GM12891 (cell line): ENCODE measurements at regions not wholly inside any gene's neighbourhood (a gene's known extent, or its start where the extent isn't known, plus 50 kb on each side); places are given as distances from the start of the nearest gene placed in this dataset.

Source experiments
- DNase-seq: peaks from one replicate; pipeline ENCODE4 v3.0.0; 2011; ENCODE audit warnings: low spot score; ENCODE audit not compliant: insufficient read length
- FAIRE-seq: peaks from 2 replicates; lab custom pipeline; 2011; peaks lifted over from hg19 to GRCh38; lab: Jason Lieb, UNC
- PAX5 ChIP-seq: IDR thresholded peaks from 2 replicates; pipeline ENCODE4 v1.6.1; 2011; ENCODE audit warnings: low read length, moderate library complexity, mild to moderate bottlenecking; ENCODE audit not compliant: insufficient read depth, severe bottlenecking
- POLR2A ChIP-seq: IDR thresholded peaks from 2 replicates; pipeline ENCODE4 v1.6.1; 2011; ENCODE audit warnings: low read depth, low read length, control low read depth
- POLR2AphosphoS5 ChIP-seq: IDR thresholded peaks from 2 replicates; pipeline ENCODE4 v1.6.1; 2011; ENCODE audit warnings: low read depth, low read length, control low read depth
- POU2F2 ChIP-seq: IDR thresholded peaks from 2 replicates; pipeline ENCODE4 v1.6.1; 2011; ENCODE audit warnings: low read depth, mild to moderate bottlenecking, control low read depth, low read length, moderate library complexity
- SPI1 ChIP-seq: IDR thresholded peaks from 2 replicates; pipeline ENCODE4 v1.6.1; 2011; ENCODE audit warnings: low read depth, low read length, control low read depth
- TAF1 ChIP-seq: IDR thresholded peaks from 2 replicates; pipeline ENCODE4 v1.6.1; 2011; ENCODE audit warnings: low read depth, low read length, control low read depth

DNA sequence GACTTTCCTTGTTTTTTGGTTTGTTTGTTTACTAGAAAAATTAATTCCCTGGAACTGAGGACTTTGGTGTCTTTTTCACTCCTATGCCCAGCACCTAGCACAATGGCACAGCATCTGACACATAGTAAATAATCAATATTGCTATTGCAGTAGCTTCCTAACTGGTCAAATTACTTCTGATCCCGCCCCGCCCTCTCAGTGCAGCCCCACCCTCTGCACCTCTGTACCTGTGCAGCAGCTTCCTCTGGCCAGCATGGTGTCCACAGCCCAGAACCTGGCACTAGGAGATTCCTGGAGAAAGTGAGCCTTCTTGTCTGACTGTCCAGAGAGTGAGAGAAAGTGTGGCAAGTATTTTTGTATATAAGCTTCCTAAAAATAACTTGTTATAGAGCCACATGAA lies 343.2 kb downstream of the ZNF608 start:
- no peak for TF ChIP-seq POLR2AphosphoS5
- no peak for TF ChIP-seq TAF1
- no peak for FAIRE-seq
- DNase-seq, result no peak

DNA sequence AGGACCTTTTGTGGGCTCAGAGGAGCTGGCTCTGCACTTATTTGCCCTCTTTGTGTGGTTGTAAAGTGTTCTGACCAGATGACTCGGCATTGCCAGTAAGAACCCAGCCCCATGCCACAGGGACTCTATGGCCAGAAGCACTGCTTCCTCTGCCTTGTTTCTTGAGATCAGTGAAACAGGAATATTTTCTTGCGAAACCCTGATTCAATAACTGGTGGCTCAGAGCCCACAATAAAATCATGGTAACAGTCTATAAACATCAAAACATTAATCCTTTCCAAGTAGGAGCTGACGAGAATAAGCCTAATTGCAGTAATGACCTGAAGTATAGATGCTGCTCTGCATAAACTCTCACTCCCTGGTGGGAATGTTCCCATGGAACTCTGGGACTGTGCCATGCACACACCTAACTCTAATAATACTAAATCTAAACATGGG lies 344.3 kb downstream of the ZNF608 start:
- no peak for TF ChIP-seq SPI1
- TF ChIP-seq POU2F2, result no peak
- TF ChIP-seq POLR2AphosphoS5, result no peak
- no peak for TF ChIP-seq POLR2A
- TF ChIP-seq PAX5, result no peak
- TF ChIP-seq TAF1, result no peak
- FAIRE-seq (no peak), DNase-seq (no peak)

DNA sequence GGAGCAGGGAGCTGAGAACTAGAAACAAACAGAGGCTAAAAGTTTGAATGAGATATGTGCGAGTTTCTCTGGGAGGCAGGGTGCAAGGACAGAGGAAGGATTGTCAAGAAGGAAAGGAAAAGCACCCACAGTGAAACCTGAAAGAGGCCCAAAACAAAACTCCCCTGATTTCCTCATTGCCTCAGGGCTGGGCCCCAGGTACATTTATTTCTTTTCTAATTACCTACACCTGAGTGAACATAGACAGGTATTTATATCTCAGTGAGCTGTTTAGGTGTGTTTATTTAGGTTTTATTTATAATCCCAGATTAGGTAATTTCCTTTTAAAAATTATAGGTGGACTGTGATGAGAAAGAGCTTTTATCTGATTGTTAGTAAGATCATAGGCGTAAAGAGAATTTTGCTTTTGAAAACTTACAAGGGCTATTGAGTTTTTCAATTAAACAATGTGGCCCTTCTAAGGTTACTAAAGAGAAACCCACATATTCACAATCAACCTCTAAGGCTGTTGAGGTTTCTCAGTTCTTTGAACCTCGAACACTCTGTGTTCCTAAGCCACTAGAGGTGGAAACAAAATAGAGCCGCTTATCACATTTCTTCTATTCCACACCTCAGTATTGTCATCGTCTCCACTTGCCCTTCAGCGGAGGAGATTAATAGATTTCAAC lies 344.8 kb downstream of the ZNF608 start:
- TF ChIP-seq POLR2AphosphoS5, result no peak
- DNase-seq (no peak), FAIRE-seq (no peak)

DNA sequence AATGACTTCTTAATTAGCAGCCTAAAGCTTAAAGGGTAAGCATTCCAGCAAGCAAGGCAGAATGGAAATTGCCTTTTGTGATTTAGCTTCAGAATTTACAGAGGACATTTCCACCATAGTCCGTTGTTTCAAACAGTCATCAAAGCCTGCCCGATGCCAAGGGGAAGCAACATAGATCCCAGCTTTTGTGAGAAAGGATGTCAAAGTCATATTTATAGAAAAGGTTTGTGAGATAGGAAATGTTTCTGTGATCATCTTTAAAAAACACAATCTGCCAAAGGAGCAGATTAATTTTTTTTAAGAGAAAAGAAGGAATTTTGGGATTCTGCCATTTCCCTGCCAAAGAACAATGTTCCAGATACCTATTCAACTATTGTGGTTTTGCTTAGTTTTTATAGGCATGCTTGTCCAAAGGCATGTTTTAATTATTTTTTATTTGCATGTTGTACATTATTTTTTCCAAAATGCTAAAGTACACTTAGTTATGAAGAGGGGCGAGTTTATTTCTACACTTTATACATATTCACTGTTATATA lies 346.9 kb downstream of the ZNF608 start:
- FAIRE-seq (no peak), DNase-seq (no peak)
- TF ChIP-seq PAX5, result no peak
- no peak for TF ChIP-seq SPI1
- TF ChIP-seq TAF1, result no peak
- TF ChIP-seq POU2F2, result no peak
- no peak for TF ChIP-seq POLR2A
- no peak for TF ChIP-seq POLR2AphosphoS5

DNA sequence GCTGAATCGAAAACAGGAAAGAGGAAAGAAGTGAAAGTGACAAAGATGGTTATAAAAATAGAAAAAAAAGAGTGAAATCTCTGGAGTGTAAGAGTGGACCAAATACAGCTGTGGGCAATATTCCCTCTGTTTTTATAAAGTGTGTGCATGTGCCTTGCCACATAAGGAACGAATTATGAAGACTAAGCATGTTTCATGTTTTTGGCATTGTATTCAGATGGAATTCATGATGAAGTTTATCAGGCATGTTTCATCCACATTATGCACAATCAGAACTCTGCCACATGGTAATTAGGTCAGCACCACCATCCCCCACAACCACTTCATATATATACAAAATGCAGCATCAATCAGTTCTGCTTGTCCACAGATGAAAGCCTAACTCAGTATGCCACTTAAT lies 348.0 kb downstream of the ZNF608 start:
- FAIRE-seq (no peak), DNase-seq (no peak)
- TF ChIP-seq SPI1 (no peak), POU2F2 (no peak), POLR2A (no peak), POLR2AphosphoS5 (no peak), PAX5 (no peak), TAF1 (no peak)

DNA sequence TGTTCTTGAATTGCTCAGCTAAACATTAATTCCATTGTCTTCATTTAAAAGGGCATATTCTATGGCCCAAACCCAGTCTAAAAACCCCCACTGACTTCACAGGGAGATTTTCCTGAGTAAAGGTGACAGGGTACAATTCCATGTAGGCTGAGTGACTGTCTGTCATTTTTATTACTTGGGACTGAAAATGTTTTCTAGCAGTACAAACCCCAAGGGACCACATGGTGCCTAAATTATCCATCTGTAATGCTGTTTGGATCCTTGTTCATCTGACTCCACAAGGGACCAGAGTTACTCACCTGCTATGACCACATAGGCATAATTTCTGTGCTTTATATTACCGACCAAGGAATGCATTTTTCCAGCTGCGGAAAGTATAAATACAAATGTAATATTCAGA lies 349.1 kb downstream of the ZNF608 start:
- TF ChIP-seq POLR2AphosphoS5 (no peak), SPI1 (no peak), POLR2A (no peak), TAF1 (no peak), PAX5 (no peak)
- FAIRE-seq, result no peak
- no peak for DNase-seq

DNA sequence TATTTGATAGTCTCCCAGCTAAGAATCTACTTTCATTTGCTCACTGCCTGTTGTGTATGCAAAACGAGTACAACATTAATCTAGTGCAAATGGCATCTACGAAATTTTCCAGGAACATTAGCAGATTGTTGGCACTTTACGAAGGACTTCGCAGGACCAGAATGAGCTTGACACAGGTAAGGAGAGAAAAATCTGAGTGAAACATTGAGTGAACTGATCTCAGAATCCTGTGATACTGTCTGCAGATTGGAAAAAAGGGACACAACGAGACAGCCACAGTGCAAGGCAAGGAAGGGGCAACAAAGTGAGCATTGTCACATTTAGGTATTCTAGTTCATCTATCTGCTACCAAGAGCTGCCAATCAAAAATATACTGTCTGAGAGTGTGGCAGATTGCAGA lies 350.5 kb downstream of the ZNF608 start:
- no peak for FAIRE-seq
- no peak for DNase-seq
- TF ChIP-seq POU2F2, result no peak
- no peak for TF ChIP-seq POLR2A
- no peak for TF ChIP-seq POLR2AphosphoS5
- no peak for TF ChIP-seq SPI1
- no peak for TF ChIP-seq TAF1
- TF ChIP-seq PAX5, result no peak

DNA sequence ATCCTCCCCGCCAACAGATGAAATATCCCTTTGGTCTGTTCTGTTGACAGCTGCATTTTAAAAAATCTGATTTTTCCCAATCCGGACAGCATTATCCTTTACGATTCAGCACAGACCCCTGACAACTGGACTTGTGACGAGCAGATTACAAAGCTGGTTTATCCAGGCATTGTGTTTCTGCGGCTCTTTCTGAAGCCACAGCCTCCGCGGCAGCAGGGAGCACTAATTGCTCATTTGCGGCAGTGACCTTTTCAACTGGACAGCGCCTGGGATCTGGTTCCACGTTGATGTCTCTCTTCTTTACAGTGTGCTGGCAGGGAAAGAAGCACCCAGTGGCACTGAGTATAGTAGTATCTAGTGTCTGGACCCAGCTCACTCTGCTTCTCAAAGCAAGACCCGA lies 351.2 kb downstream of the ZNF608 start:
- no peak for FAIRE-seq
- TF ChIP-seq POLR2A (no peak), PAX5 (no peak), POU2F2 (no peak), TAF1 (no peak), SPI1 (no peak), POLR2AphosphoS5 (no peak)
- DNase-seq, result no peak

DNA sequence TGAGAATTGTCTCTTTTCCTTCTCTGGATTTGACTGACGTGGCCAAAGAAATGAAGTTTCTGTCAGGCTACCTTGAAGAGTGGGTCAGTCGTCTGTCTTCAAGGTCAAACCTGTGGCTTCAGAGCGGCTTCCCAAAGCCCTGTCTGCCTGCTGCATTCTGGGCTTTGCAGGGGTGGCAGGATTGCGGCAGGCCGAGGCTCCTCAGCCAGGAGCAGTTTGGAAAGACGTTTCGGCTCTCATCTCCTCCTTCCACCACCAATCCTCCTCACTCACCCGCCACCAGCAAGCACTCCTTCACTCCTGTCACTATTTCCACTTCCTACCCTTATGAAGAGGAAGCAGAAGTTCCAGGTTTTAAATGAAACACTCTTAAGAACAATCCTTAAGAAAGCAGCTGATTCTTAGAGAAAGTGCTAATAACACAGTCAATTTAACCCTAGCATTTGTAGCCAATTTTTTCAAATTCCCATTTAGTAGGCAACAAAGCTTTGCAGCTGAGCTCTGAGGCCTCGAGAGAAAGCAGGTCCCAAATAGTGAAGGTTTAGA lies 351.7 kb downstream of the ZNF608 start:
- FAIRE-seq (no peak), DNase-seq (no peak)
- TF ChIP-seq TAF1, result no peak
- no peak for TF ChIP-seq POLR2AphosphoS5
- no peak for TF ChIP-seq POU2F2
- TF ChIP-seq PAX5, result no peak
- TF ChIP-seq SPI1, result no peak
- no peak for TF ChIP-seq POLR2A

DNA sequence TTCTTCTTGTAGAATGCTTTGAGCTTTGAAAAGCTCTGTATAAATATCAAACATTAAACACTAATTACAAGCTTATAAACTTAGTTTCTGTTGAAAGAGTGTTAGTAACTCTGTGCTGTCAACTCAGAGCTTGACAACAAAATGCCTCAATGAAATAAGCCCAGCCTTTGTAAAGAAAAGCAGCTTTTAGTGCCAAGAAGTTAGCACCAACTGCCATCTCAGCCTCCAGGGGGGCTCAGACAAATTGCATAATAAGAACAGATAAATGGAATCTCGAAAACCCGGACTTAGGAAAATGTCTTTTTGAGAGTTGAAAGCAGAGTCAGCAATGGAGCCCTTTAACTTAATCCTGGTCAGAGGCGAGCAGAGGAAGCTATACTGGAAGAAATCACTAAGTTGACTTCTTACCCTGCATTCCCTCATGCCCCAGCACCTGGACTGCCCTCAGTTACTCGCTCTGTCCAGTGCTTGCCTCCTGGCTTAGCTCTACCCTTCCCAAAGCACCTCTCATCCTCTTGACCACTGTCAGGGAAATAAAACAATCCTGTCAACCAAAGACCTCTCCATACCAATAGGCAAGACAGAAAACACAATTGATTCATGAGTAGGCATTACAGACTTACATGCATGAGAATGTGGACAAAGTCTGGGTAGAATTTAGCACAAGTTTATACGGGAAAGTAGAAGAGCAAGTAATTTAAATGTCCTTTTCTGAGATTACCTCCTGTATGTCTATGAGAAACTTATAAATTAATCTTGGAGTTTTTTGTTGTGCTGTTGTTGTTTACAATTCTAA lies 352.7 kb downstream of the ZNF608 start:
- DNase-seq (no peak), FAIRE-seq (no peak)
- TF ChIP-seq PAX5 (no peak), POLR2A (no peak), TAF1 (no peak), POLR2AphosphoS5 (no peak), POU2F2 (no peak), SPI1 (no peak)
